H9 (cell line): ENCODE measurements at regions not wholly inside any gene's neighbourhood (a gene's known extent, or its start where the extent isn't known, plus 50 kb on each side); places are given as distances from the start of the nearest gene placed in this dataset.

Experiments
- DNase-seq: peaks from one replicate; pipeline ENCODE4 v3.0.0-alpha.2; 2017
- H2AFZ ChIP-seq: one replicate; pipeline ENCODE4 v1.6.1; 2013; ENCODE audit warnings: mild to moderate bottlenecking, low read length, control low read depth, moderate library complexity
- H2AK5ac ChIP-seq: 2 replicates; pipeline ENCODE4 v1.6.1; 2013; ENCODE audit warnings: low read length, control low read depth, mixed read lengths; ENCODE audit not compliant: insufficient read length
- H2BK120ac ChIP-seq: one replicate; pipeline ENCODE4 v1.6.1; 2013; ENCODE audit warnings: low read depth, mild to moderate bottlenecking, low read length, control low read depth, inconsistent platforms; ENCODE audit not compliant: poor library complexity, severe bottlenecking
- H2BK12ac ChIP-seq: 2 replicates; pipeline ENCODE4 v1.6.1; 2013; ENCODE audit warnings: low read length, control low read depth, mixed read lengths, low read depth; ENCODE audit not compliant: insufficient read length
- H2BK15ac ChIP-seq: 2 replicates; pipeline ENCODE4 v1.6.1; 2013; ENCODE audit warnings: low read depth, low read length, control low read depth
- H2BK20ac ChIP-seq: one replicate; pipeline ENCODE4 v1.6.1; 2013; ENCODE audit warnings: low read depth, mild to moderate bottlenecking, low read length, control low read depth, inconsistent platforms; ENCODE audit not compliant: poor library complexity, severe bottlenecking
- H2BK5ac ChIP-seq: 2 replicates; pipeline ENCODE4 v1.6.1; 2013; ENCODE audit warnings: low read length, control low read depth, mixed read lengths; ENCODE audit not compliant: insufficient read length
- H3K14ac ChIP-seq: 2 replicates; pipeline ENCODE4 v1.6.1; 2013; ENCODE audit warnings: low read length, control low read depth; ENCODE audit not compliant: insufficient read depth
- H3K18ac ChIP-seq: 2 replicates; pipeline ENCODE4 v1.6.1; 2013; ENCODE audit warnings: low read depth, mild to moderate bottlenecking, mixed read lengths, low read length, control low read depth; ENCODE audit not compliant: insufficient read length
- H3K23ac ChIP-seq: 2 replicates; pipeline ENCODE4 v1.6.1; 2013; ENCODE audit warnings: low read length, control low read depth, mixed read lengths, low read depth; ENCODE audit not compliant: insufficient read length
- H3K23me2 ChIP-seq: 2 replicates; pipeline ENCODE4 v1.6.1; 2013; ENCODE audit warnings: low read depth, mild to moderate bottlenecking, mixed read lengths, low read length, control low read depth; ENCODE audit not compliant: insufficient read length, poor library complexity, severe bottlenecking
- H3K27ac ChIP-seq: 2 replicates; pipeline ENCODE4 v1.5.1; 2013; ENCODE audit warnings: low read length, control low read depth, mixed read lengths, low read depth; ENCODE audit not compliant: insufficient read length
- H3K27me3 ChIP-seq: 2 replicates; pipeline ENCODE4 v1.6.1; 2013; ENCODE audit warnings: low read length, control low read depth, inconsistent platforms; ENCODE audit not compliant: insufficient read depth
- H3K4ac ChIP-seq: 2 replicates; pipeline ENCODE4 v1.6.1; 2013; ENCODE audit warnings: low read depth, mild to moderate bottlenecking, control low read depth, inconsistent platforms, low read length, moderate library complexity
- H3K4me1 ChIP-seq: 2 replicates; pipeline ENCODE4 v1.6.1; 2013; ENCODE audit warnings: low read length, control low read depth, inconsistent platforms; ENCODE audit not compliant: insufficient read depth
- H3K4me2 ChIP-seq: 2 replicates; pipeline ENCODE4 v1.6.1; 2013; ENCODE audit warnings: low read length, control low read depth, mixed read lengths; ENCODE audit not compliant: insufficient read length, insufficient read depth
- H3K56ac ChIP-seq: 2 replicates; pipeline ENCODE4 v1.6.1; 2013; ENCODE audit warnings: low read depth, mild to moderate bottlenecking, mixed read lengths, low read length, control low read depth; ENCODE audit not compliant: insufficient read length
- H3K79me1 ChIP-seq: 2 replicates; pipeline ENCODE4 v1.6.1; 2013; ENCODE audit warnings: low read depth, mild to moderate bottlenecking, moderate library complexity, low read length, control low read depth, inconsistent platforms; ENCODE audit not compliant: insufficient read depth, poor library complexity, severe bottlenecking
- H3K79me2 ChIP-seq: 2 replicates; pipeline ENCODE4 v1.6.1; 2013; ENCODE audit warnings: low read length, control low read depth, inconsistent platforms; ENCODE audit not compliant: insufficient read depth
- H3K9ac ChIP-seq: 2 replicates; pipeline ENCODE4 v1.6.1; 2013; ENCODE audit warnings: low read length, control low read depth, mixed read lengths; ENCODE audit not compliant: insufficient read length; ENCODE audit errors: extremely low read depth
- H3K9me3 ChIP-seq: one replicate; pipeline ENCODE4 v1.6.1; 2013; ENCODE audit warnings: low read depth, low read length, inconsistent platforms; ENCODE audit not compliant: control insufficient read depth
- H3T11ph ChIP-seq: one replicate; pipeline ENCODE4 v1.6.1; 2013; ENCODE audit warnings: mild to moderate bottlenecking, low read length, control low read depth, inconsistent platforms
- H4K20me1 ChIP-seq: one replicate; pipeline ENCODE4 v1.6.1; 2013; ENCODE audit not compliant: control insufficient read depth, insufficient read length, insufficient read depth
- H4K5ac ChIP-seq: 2 replicates; pipeline ENCODE4 v1.6.1; 2013; ENCODE audit warnings: low read depth, mild to moderate bottlenecking, mixed read lengths, low read length, control low read depth; ENCODE audit not compliant: insufficient read length
- H4K8ac ChIP-seq: replicated peaks from 2 replicates; pipeline ENCODE4 v1.6.1; 2013; ENCODE audit warnings: low read length, control low read depth, mixed read lengths, low read depth; ENCODE audit not compliant: insufficient read length
- H4K91ac ChIP-seq: 2 replicates; pipeline ENCODE4 v1.6.1; 2013; ENCODE audit warnings: low read depth, mild to moderate bottlenecking, moderate library complexity, mixed read lengths, low read length, control low read depth; ENCODE audit not compliant: insufficient read length
- H3K27ac Mint-ChIP-seq, 3 experiments: 2 replicates in 2 of 3; 3 replicates in 1 of 3; pipeline ENCODE4 v1.8.0; 2020 to 2021; ENCODE audit warnings: mixed read lengths in 3 of 3, mild to moderate bottlenecking in 1 of 3, moderate library complexity in 1 of 3
- H3K27me3 Mint-ChIP-seq: 2 replicates; pipeline ENCODE4 v1.8.0; 2021; ENCODE audit warnings: low read depth, mild to moderate bottlenecking, moderate library complexity, mixed read lengths
- H3K36me3 Mint-ChIP-seq, 3 experiments: 2 replicates in 2 of 3; 3 replicates in 1 of 3; pipeline ENCODE4 v1.8.0; 2020 to 2021; ENCODE audit warnings: low read depth in 3 of 3, mixed read lengths in 3 of 3; ENCODE audit not compliant: insufficient read depth in 1 of 3
- H3K4me1 Mint-ChIP-seq, 2 experiments: 2 replicates each; pipeline ENCODE4 v1.8.0; 2020; ENCODE audit warnings: mixed read lengths in 2 of 2
- H3K4me3 Mint-ChIP-seq, 2 experiments: 2 replicates in 1 of 2; 3 replicates in 1 of 2; pipeline ENCODE4 v1.8.0; 2020 to 2021; ENCODE audit warnings: mild to moderate bottlenecking in 2 of 2, mixed read lengths in 2 of 2, moderate library complexity in 1 of 2
- H3K9me3 Mint-ChIP-seq, 2 experiments: 2 replicates in 1 of 2; 3 replicates in 1 of 2; pipeline ENCODE4 v1.8.0; 2020; ENCODE audit warnings: mild to moderate bottlenecking in 2 of 2, mixed read lengths in 2 of 2, moderate library complexity in 1 of 2
- CTCF ChIP-seq: fragments of 200-600 bp; sonication (generic); conservative IDR thresholded peaks from 3 replicates; pipeline ENCODE4 v1.8.0; 2021; ENCODE audit warnings: antibody characterized with exemption, mild to moderate bottlenecking
- WGBS: extraction: QIAGEN DNeasy Blood & Tissue Kit; methylation state at CpG from one replicate; pipeline ENCODE4 v1.1.7; 2013; ENCODE audit warnings: missing lambda C conversion rate, low lambda C conversion rate, mixed read lengths; ENCODE audit not compliant: insufficient read length; ENCODE audit errors: extremely low coverage; 5-methylcytosine and 5-hydroxymethylcytosine counted together

- H2BK5ac ChIP-seq = no peak overlapping the region
- Mint-ChIP-seq H3K4me1 (peaks cover 7 to 12% of the 10 kb centered on the region in 2 experiments), H3K27ac (no peak overlapping the region), H3K36me3 (peaks cover 2 to 11% (median 9%) of the 10 kb centered on the region in 3 experiments), H3K9me3 (peaks cover 2 to 6% of the 10 kb centered on the region in 2 experiments; a peak in 3 of 5 replicates), H3K27me3 (no peaks in the 10 kb centered on the region), H3K4me3 (no peak overlapping the region)
- H2BK20ac ChIP-seq = no peak overlapping the region
- no peak overlapping the region for H3K56ac ChIP-seq
- H3K9me3 ChIP-seq = no peaks in the 10 kb centered on the region
- H3T11ph ChIP-seq = no peak overlapping the region
- no peak overlapping the region for H3K14ac ChIP-seq
- H2BK120ac ChIP-seq = no peak overlapping the region
- H4K5ac ChIP-seq = no peak overlapping the region
- H3K18ac ChIP-seq = no peak overlapping the region
- no peak overlapping the region for H3K4me2 ChIP-seq
- no peak overlapping the region for H4K91ac ChIP-seq
- no peak overlapping the region for H2AK5ac ChIP-seq
- no peaks in the 10 kb centered on the region for H3K79me2 ChIP-seq
- H3K27me3 ChIP-seq = no peaks in the 10 kb centered on the region
- H3K23me2 ChIP-seq = no peaks in the 10 kb centered on the region
- no peak overlapping the region for H2AFZ ChIP-seq
- H3K79me1 ChIP-seq = no peaks in the 10 kb centered on the region
- DNase-seq = no peak
- no peak overlapping the region for H4K8ac ChIP-seq
- TF ChIP-seq CTCF = no peak
- no peak overlapping the region for H3K9ac ChIP-seq
- H4K20me1 ChIP-seq = no peaks in the 10 kb centered on the region
- no peak overlapping the region for H3K4ac ChIP-seq
- no peak overlapping the region for H3K23ac ChIP-seq
- no peaks in the 10 kb centered on the region for H3K4me1 ChIP-seq
- H2BK12ac ChIP-seq = no peak overlapping the region
- no peak overlapping the region for H2BK15ac ChIP-seq
- H3K27ac ChIP-seq = no peak overlapping the region
- WGBS = no CpG with 5 or more reads among the region's 4 CpGs
Measured at GRCh38 chr4:95957054-95957453, 117.2 kb downstream of the PDHA2 start.
